GM23248 (cell line): ENCODE measurements at regions not wholly inside any gene's neighbourhood (a gene's known extent, or its start where the extent isn't known, plus 50 kb on each side); places are given as distances from the start of the nearest gene placed in this dataset.

Source experiments
- DNase-seq: peaks from one replicate; pipeline ENCODE4 v3.0.0-alpha.2; 2015
- H2AFZ ChIP-seq: fragments of 200-600 bp; sonication (generic); 2 replicates; pipeline ENCODE4 v1.6.1; 2016; ENCODE audit warnings: antibody characterized with exemption
- H3F3A ChIP-seq: fragments of 200-600 bp; sonication (generic); 2 replicates; pipeline ENCODE4 v1.6.1; 2016; ENCODE audit warnings: mild to moderate bottlenecking, antibody characterized with exemption, mixed run types; ENCODE audit not compliant: insufficient read depth
- H3K27ac ChIP-seq: fragments of 200-600 bp; sonication (generic); 2 replicates; pipeline ENCODE4 v1.5.1; 2016; ENCODE audit warnings: mild to moderate bottlenecking
- H3K27me3 ChIP-seq: fragments of 200-600 bp; sonication (generic); replicated peaks from 2 replicates; pipeline ENCODE4 v1.6.1; 2016; ENCODE audit warnings: mild to moderate bottlenecking; ENCODE audit not compliant: insufficient read depth
- H3K36me3 ChIP-seq: fragments of 200-600 bp; sonication (generic); 2 replicates; pipeline ENCODE4 v1.6.1; 2016; ENCODE audit warnings: low read depth, mild to moderate bottlenecking
- H3K4me1 ChIP-seq: fragments of 200-600 bp; sonication (generic); 2 replicates; pipeline ENCODE4 v1.6.1; 2016; ENCODE audit warnings: mild to moderate bottlenecking; ENCODE audit not compliant: insufficient read depth
- H3K4me2 ChIP-seq: fragments of 200-600 bp; sonication (generic); one replicate; pipeline ENCODE4 v1.6.1; 2016; ENCODE audit warnings: mild to moderate bottlenecking; ENCODE audit not compliant: unreplicated experiment
- H3K4me3 ChIP-seq: fragments of 200-600 bp; sonication (generic); 2 replicates; pipeline ENCODE4 v1.5.1; 2016; ENCODE audit warnings: mild to moderate bottlenecking
- H3K79me2 ChIP-seq: fragments of 200-600 bp; sonication (generic); 2 replicates; pipeline ENCODE4 v1.6.1; 2016; ENCODE audit warnings: mild to moderate bottlenecking; ENCODE audit not compliant: insufficient read depth
- H3K9ac ChIP-seq: fragments of 200-600 bp; sonication (generic); 2 replicates; pipeline ENCODE4 v1.6.1; 2016; ENCODE audit warnings: mild to moderate bottlenecking
- H3K9me2 ChIP-seq: fragments of 200-600 bp; sonication (generic); 2 replicates; pipeline ENCODE4 v1.6.1; 2016; ENCODE audit warnings: mixed run types, mild to moderate bottlenecking, moderate library complexity; ENCODE audit not compliant: insufficient read depth
- H3K9me3 ChIP-seq: fragments of 200-600 bp; sonication (generic); one replicate; pipeline ENCODE4 v1.6.1; 2017; ENCODE audit warnings: low read depth
- H4K20me1 ChIP-seq: fragments of 200-600 bp; sonication (generic); 2 replicates; pipeline ENCODE4 v1.6.0; 2016; ENCODE audit not compliant: insufficient read depth
- EZH2 ChIP-seq: fragments of 200-600 bp; sonication (generic); IDR thresholded peaks from 2 replicates; pipeline ENCODE4 v1.6.1; 2018; ENCODE audit warnings: antibody characterized with exemption, mild to moderate bottlenecking; ENCODE audit not compliant: insufficient read depth, poor library complexity, severe bottlenecking
- EZH2phosphoT487 ChIP-seq: fragments of 200-600 bp; sonication (generic); IDR thresholded peaks from 2 replicates; pipeline ENCODE4 v1.6.1; 2018; ENCODE audit warnings: antibody characterized with exemption, moderate library complexity, mild to moderate bottlenecking, low read depth; ENCODE audit not compliant: insufficient read depth
- WGBS, 2 experiments: methylation state at CpG; one replicate each; pipeline ENCODE4 v1.1.6; 2015 to 2017; ENCODE audit warnings: low lambda C conversion rate in 2 of 2, low coverage in 1 of 2; ENCODE audit errors: missing lambda C conversion rate in 2 of 2; 5-methylcytosine and 5-hydroxymethylcytosine counted together
- in situ Hi-C: fragments of 300-500 bp; cut with MboI; formaldehyde crosslinking; loops from 2 replicates; pipeline ENCODE4 v1.15.0; 2020

- no peak overlapping the region for H2AFZ ChIP-seq
- in situ Hi-C loops = no loop called here
- no peak overlapping the region for H3K27ac ChIP-seq
- H3K9me2 ChIP-seq = no peaks in the 10 kb centered on the region
- no peaks in the 10 kb centered on the region for H3K36me3 ChIP-seq
- H3K4me2 ChIP-seq = no peak overlapping the region
- H3K79me2 ChIP-seq = no peaks in the 10 kb centered on the region
- no peak overlapping the region for H3K4me3 ChIP-seq
- no peaks in the 10 kb centered on the region for H3F3A ChIP-seq
- no peak for DNase-seq
- no peaks in the 10 kb centered on the region for H3K9me3 ChIP-seq
- TF ChIP-seq EZH2 (no peak), EZH2phosphoT487 (no peak)
- 41 to 42% methylated on average over 6 of the region's 6 CpGs for WGBS, 2 experiments
- H3K27me3 ChIP-seq = no peaks in the 10 kb centered on the region; the same call in 1 of the 2 replicates
- no peaks in the 10 kb centered on the region for H4K20me1 ChIP-seq
- no peak overlapping the region for H3K9ac ChIP-seq
- H3K4me1 ChIP-seq = no peaks in the 10 kb centered on the region
Observed at GRCh38 chr17:36867716-36868341, 69.4 kb upstream of the LHX1 start.

DNA sequence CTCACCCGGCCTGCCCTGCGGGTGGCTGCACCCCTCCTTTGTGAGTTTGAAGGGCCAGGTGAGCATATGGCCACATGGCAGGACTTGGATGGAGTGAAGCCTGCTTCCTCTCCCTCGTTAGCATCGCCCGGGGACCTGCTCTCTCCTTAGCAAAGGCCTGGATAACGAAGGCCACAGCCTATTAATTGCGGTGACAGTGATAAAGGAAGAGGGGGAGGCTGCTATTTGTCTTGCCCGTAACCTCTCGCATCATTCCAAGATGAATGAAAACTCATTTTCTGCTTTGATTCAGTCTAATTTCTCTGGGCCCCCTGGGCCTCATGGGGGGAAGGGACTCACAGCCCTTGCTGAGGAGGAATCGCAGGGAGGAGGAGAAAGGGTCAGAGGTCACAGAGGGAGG lies 68.5 kb upstream of the LHX1 start:
- Histone ChIP-seq H3K9me2 (no peaks in the 10 kb centered on the region), H3K9ac (no peak overlapping the region), H3K9me3 (no peaks in the 10 kb centered on the region), H3K4me1 (no peaks in the 10 kb centered on the region), H3K36me3 (no peaks in the 10 kb centered on the region), H3K27me3 (no peaks in the 10 kb centered on the region; the same call in 1 of the 2 replicates), H3K27ac (no peak overlapping the region), H3K79me2 (no peaks in the 10 kb centered on the region), H2AFZ (no peak overlapping the region), H3K4me3 (no peak overlapping the region), H3K4me2 (no peak overlapping the region), H3F3A (no peaks in the 10 kb centered on the region), H4K20me1 (no peaks in the 10 kb centered on the region)
- in situ Hi-C loops = no loop called here
- WGBS, 2 experiments = 42 to 58% methylated on average over 6 to 10 of the region's 10 CpGs
- no peak for DNase-seq
- no peak for TF ChIP-seq EZH2phosphoT487
- TF ChIP-seq EZH2 = no peak

DNA sequence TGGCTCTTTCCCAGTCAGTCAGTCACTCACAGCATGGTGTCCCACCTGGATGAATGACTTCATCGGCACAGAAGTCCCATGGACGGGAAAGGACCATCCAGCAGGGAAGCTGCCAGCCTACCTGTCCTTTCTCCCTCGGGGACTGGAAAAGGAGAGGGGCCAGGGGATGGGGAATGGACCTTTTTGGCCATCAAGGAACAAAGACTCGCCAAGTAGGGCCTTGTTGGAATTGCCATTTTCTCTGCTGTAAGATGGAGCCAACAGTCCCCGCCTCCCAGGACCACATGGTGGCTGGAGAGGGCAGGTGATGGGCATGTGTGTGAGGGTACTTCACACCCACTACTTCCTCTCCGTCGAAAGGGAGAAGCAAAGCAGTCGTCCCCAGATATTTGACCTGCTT lies 67.8 kb upstream of the LHX1 start:
- TF ChIP-seq EZH2phosphoT487 = no peak
- TF ChIP-seq EZH2 = no peak
- no peak for DNase-seq
- Histone ChIP-seq H3K4me1 (no peaks in the 10 kb centered on the region), H3K27ac (no peak overlapping the region), H3K79me2 (no peaks in the 10 kb centered on the region), H3K4me3 (no peak overlapping the region), H3K9me2 (no peaks in the 10 kb centered on the region), H2AFZ (no peak overlapping the region), H3K4me2 (no peak overlapping the region), H4K20me1 (no peaks in the 10 kb centered on the region), H3F3A (no peaks in the 10 kb centered on the region), H3K9ac (no peak overlapping the region), H3K36me3 (no peaks in the 10 kb centered on the region), H3K27me3 (no peaks in the 10 kb centered on the region; the same call in 1 of the 2 replicates), H3K9me3 (no peaks in the 10 kb centered on the region)
- 36 to 48% methylated on average over 8 of the region's 8 CpGs for WGBS, 2 experiments
- in situ Hi-C loops = no loop called here

DNA sequence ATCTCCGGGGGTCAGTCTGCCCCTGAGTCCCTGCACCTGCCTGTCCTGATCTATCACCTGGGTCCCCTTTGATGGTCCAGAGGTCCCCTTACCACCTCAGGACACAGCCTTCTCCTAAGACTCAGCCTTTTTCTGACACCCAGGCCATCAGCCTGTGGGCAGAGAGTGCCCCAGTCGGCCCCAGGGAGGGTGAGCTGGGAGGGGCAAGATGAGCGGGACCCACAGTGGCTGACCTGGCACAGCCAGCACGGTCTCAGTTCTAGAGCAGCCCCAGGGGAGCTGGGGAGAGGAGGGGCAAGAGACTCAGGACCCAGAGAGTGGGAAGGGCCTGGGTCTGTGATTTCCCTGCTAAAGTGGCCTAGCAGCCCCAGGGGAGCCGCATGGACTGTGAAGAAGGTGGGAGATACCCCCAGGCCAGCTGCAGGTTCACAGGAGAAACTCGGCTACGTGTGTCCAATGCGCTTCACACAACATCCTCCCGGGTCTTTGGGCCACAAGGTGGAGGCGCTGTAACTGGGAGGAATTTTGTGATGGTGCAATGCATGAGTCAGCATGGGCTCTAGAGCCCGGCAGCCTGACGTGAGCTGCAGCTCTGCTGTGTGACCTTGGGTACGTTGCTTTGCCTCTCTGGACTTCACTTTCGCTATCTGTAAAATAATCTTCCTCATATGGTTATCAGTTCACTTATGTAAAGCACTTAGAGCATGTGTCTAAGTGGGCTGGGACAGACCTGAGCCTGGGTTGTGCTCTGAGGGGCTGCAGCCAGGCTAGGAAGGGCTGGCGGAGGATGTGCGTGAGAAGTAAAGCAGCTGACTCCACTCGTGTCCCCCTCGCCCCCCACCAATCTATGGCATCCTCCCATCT lies 67.2 kb upstream of the LHX1 start:
- H3K4me1 ChIP-seq = no peaks in the 10 kb centered on the region
- H3K27ac ChIP-seq = no peak overlapping the region
- H3K36me3 ChIP-seq = no peaks in the 10 kb centered on the region
- in situ Hi-C loops = no loop called here
- peak; percentile 44 for DNase-seq
- H2AFZ ChIP-seq = no peak overlapping the region
- no peaks in the 10 kb centered on the region for H3K79me2 ChIP-seq
- H3K9me3 ChIP-seq = no peaks in the 10 kb centered on the region
- no peak overlapping the region for H3K4me2 ChIP-seq
- WGBS, 2 experiments = 51 to 55% methylated on average over 17 to 18 of the region's 18 CpGs
- H4K20me1 ChIP-seq = no peaks in the 10 kb centered on the region
- no peaks in the 10 kb centered on the region for H3F3A ChIP-seq
- no peaks in the 10 kb centered on the region for H3K9me2 ChIP-seq
- no peak overlapping the region for H3K4me3 ChIP-seq
- H3K9ac ChIP-seq = no peak overlapping the region
- no peaks in the 10 kb centered on the region; the same call in 1 of the 2 replicates for H3K27me3 ChIP-seq
- TF ChIP-seq EZH2 (no peak), EZH2phosphoT487 (no peak)
